HG03103 (cell line): ENCODE measurements at regions not wholly inside any gene's neighbourhood (a gene's known extent, or its start where the extent isn't known, plus 50 kb on each side); places are given as distances from the start of the nearest gene placed in this dataset.
"Not testable (repeated sequence)": the region's sequence is repeated elsewhere in the genome, so short reads cannot be mapped to it uniquely, and the experiment has no call there.

Experiments
- ATAC-seq: cut with Tn5 transposase; IDR thresholded peaks from one replicate; pipeline ENCODE4 v1.9.1; 2021; ENCODE audit warnings: low read depth; ENCODE audit not compliant: unreplicated experiment

DNA sequence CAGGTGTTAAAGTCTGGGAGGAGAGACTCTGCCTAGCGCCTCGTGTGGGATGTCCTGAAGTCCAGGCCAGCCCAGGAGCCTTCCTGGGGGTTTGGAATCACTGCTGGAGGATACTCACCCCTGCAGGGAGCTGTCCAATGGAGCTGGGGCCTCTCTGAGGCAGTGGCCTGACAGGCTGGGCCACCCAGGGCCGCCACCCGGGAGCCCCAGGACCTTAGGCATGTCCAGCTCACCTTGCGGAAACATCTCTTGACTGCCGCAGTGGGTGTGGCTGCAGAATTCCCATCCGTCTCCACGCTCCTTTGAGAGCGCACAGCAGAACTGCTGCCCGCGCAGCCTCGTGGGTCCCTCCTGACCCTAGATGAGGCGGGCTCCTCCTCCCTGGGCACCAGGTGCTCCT lies 214.0 kb upstream of the SGCG start:
- not testable (repeated sequence) for ATAC-seq

DNA sequence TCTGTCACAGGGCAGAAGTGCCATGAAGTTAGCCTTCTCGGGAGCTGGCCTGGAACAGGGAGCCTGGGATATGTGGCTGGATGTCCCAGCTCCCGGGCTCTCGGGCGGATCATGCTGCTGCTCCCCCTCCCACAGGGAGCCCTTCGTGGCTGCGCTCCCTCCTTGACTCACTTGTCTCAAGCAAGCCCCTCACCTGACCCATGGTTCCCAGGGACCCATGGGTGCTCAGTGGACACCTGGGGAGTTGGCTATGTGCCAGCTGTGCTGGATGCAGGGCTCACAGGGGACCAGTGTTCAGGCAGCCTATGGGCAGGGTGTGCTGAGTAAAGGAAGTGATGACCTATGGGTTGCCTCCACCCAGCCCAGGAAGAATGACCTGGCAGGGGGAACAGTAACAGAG lies 213.1 kb upstream of the SGCG start:
- no peak for ATAC-seq

DNA sequence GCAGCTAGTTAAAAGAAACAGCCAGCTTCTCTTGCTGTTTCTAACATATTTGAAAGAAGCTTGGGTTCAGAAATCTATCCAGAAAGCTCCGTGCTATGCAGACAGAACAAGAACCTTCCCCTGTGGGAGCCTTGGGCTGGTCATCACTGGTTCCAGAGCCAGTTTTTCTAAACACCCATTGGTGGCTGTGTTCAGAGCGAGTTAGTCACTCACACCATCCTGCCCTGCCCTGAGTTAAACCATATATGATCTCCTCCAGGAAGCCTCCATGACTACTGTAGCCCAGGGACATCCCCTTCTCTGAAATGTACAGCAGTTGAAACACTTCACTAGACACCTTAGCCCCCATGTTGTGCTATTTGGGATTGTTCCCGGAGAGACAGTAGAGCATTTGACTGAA lies 200.8 kb upstream of the SGCG start:
- ATAC-seq: no peak

DNA sequence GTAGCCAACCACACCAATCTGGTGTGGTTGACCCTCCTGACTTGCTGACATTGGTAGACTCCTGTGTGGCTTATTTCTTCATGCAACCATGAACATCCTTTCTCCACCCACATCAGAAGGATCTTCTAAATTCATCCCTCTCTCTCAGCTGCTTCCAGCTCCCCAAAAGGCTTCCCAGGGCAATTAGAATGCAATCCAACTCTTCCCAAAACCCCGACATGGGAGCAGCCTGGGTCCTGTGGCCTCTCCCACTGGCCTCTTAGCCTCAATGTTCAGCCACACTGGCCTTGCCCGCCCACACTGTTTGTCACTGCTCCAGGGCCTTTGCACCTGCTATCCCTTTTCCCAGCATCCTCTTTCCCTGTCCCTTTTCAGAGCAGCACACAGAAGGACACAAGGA lies 199.8 kb upstream of the SGCG start:
- ATAC-seq: no peak

DNA sequence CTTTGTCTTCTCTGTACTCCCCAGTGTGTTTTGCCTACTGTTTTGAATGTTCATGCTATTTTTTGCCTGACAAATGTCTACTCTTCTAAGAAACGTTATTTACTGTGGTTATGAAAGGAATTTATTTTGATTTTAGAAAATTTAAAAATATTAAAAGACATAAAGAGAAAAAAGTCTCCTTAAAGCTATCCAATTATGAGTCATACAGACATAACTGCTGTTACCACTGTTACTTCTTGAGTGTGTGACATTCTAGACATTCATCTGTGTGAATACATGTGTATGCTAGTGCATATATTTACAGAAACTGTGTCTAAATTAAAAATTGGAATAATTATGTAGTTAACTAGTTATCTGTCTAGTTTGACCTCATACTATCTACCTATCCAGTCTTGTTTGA lies 187.6 kb upstream of the SGCG start:
- no peak for ATAC-seq

DNA sequence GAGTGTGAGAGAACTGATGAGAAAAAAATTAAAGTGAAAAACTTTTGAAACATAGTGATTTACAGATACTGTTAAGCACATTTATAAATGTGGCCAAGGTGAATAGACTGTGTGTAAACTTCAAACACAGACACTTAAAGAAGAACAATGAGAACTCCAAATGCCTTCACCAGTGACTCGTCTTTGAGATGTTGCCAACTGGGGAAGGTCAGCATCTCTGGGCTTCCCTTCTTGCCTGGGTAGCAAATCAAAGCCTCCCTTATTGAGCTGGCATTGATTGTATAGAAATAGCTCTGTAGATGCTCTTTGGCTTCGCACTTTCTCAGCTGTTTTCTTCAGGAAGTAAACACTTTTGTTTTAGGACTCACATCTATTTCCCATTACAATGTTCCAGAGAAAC lies 177.3 kb upstream of the SGCG start:
- ATAC-seq: no peak

DNA sequence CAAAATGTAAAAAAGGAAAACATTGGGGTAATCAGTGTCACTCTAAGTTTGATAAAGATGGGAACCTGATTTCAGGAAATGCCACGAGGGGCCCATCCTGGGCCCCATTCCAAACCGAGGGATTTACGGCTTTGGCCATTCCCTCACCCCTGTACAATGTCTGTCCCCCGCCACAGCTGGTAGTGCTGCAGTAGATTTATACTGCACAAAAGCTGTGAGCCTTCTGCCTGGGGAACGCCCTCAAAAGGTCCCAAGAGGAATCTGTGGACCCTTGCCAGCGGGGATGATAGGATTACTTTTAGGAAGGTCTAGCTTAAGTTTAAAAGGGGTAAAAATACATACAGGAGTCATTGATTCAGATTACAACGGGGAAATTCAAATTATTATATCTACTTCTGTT lies 173.4 kb upstream of the SGCG start:
- ATAC-seq: no peak

DNA sequence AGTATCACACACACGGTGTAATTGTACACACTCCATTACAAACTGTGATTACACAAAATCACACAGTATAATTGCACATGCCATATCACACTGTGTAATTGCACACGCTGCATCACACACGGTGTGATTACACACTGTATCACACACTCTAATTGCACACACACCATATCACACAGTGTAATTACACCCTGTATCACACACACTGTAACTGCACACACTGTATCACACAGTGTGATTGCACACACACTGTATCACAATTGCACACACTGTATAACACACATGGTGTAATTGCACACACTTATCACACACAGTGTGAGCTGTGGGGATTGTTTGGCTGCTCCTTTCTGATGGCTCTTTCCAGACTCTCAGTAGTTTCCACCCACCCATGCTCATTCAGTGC lies 162.6 kb upstream of the SGCG start:
- no peak for ATAC-seq

DNA sequence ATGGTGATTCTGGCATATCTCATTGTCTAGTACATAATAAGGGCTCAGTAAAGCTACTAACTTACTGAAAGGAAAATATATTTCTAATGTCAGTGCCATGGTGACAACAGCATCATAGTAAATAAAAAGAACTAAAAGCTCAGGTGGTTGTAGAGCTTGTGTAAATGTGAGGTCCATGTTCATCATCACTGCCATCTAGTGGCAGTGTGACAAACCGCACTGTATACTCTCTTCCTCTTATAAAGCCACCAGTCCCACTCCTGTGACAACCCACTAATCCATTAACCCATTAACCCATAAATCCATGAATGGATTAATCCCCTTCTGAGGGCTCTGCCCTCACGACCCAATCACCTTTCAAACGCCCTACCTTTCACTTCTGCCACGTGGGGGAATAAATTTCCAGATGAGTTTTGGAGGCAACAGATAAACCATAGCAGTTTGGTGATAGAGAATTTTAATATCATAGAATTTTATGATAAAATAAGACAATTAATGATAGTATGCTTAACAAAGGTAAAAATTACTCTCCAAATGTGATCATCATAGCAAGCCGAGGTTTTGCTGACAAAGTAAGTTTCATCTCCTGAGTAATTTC lies 160.4 kb upstream of the SGCG start:
- peak; percentile 85 for ATAC-seq

DNA sequence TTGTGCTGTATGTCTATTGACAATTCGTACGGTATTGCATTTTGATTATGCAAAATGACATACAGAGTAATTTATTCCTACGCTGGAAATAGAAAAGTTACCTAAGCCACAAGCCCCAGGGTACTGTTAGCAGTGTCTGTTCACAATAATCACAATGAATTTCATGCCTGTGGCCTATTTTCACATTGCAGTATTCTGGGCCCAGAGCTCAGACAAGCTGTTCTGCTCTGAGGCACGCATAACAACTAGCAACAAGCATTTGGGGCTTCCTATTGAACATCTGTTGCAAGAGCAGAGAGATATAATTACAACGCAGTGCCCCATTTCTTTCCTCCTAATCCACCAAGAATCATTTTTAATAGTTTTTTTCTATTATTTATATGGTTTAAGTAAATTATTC lies 158.9 kb upstream of the SGCG start:
- no peak for ATAC-seq

DNA sequence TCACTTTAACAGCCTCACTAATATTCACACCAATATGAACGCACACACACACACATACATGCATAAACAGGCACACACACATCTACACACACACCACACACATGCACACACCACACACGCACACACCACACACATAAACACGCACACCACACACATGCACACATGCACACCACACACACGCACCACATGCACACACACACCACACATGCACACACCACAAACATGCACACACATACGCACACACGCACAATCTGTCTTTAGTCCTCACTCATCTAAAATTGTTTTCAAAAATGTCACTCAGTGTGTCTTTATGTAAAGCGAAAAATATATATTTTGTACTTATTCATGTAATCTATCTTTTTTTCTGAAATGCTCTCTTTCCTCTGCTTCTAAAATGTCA lies 158.1 kb upstream of the SGCG start:
- no peak for ATAC-seq

DNA sequence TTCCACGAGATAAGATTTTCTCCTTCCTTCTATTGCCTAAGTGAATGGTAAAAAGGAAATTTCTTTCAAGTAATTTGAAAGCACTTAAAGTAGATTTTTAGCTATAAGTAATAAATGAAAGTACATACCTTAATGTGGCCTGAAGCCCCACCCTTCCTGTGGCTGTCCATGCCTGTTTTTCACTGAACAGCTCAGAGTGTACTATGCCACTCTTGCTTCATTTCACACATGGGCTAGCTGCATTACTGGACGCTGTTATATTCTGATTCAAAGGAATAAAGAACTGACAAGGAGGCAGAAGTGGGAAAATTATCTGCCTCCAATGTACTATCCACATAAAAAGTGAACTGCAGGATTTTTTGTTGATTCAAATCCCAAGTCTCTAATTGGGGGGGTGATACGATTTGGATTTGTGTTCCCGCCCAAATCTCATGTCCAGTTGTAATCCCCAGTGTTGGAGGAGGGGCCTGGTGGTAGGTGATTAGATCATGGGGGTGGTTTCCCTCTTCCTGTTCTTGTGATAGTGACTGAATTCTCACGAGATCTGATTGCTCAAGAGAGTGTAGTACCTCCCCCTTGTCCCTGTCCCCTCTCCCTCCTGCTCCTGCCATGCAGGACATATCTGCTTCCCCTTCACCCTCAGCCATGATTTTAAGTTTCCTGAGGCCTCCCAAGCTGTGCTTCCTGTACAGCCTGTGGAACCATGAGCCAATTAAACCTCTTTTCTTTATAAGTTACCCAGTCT lies 154.7 kb upstream of the SGCG start:
- ATAC-seq: no peak

DNA sequence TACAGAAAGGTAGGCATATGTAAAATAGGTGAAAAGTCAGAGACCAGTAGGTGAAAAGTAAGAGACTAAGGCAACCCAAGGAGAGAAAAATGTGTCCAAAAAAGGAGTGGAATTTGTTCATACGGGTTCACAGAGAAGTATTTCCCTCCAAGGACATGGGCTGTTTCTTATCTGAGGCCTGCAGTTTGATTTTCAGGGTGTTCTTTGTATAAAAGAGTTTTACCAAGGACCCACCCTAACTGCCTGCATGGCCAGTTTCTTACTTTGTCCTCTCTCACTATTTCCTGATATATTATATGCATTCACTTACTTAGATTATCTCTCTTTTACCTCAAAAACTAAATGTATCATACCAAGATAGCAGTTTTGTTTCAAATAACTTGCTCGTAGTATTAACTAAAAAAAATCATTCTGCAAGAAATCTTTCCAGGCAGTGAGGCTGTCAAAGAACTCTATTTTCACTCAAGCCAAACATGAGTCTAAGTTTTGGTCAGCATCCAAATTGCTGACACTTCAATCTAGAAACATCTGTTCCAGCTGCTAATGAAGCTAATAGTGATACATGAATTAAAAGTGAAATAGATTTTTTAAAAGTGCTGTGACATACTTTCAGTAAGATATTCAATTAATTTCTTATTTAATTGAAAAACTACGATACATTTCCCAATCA lies 141.4 kb upstream of the SGCG start:
- ATAC-seq: no peak

DNA sequence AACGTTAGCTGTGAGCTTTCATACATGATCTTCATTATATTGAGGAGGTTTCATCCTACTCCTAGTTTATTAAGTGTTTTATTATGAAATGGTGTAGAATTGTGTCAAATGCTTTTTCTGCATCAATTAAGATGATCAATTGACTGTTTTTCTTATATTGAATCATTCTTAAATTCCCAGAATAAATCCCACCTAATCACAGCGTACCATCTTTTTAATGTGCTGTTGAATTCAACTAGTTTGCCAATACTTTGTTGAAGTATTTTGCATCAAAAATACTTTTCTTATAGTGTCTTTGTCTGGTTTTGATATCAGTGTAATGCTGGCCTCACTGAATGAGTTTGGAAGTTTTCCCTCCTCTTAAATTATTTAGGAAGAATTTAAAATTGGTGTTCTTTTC lies 138.6 kb upstream of the SGCG start:
- ATAC-seq: no peak

DNA sequence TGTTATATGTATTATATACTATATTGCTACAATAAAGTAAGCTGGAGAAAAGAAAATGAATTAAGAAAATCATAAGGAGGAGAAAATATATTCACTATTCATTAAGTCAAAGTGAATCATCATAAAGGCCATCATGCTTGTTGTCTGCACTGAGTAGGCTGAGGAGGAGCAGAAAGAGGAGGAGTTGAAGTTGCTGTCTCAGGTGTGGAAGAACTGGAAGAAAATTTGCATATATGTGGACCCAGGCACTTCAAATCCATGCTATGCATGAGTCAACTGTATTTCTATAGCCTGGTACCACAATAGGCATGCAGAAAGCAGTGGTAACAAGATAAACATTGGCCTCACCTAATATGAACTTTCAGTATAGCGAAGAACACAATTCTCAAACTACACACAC lies 135.9 kb upstream of the SGCG start:
- no peak for ATAC-seq

DNA sequence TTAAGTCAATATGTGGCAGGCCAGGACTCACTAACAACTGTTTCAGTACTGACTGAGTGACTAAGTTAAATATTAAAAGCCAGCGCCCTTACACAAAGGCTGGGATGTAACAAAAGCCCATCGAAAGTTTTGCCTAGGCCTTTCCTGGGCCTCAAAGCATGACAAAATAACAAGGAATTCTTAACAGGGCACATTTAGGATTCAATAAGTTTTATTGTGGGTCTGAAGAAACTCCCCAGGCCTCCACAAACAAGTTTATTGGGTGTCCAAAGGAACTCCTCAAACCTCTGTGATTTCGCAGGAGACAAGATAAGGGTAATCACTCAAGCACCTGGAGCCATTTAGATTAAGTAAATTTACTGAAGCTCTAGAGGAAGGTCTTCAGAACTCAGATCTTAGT lies 130.7 kb upstream of the SGCG start:
- no peak for ATAC-seq

DNA sequence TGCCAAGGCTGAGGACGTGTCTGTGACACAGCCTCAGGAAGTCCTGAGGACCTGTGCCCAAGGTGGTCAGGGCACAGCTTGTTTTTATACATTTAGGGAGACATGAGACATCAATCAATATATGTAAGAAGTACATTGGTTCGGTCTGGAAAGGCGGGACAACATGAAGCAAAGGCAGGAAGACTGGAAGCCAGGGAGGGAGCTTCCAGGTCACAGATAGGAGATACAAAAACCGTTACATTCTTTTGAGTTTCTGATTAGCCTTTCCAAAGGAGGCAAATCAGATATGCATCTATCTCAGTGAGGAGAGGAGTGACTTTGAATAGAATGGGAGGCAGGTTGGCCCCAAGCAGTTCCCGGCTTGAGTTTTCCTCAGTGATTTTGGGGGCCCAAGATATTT lies 127.1 kb upstream of the SGCG start:
- ATAC-seq: not testable (repeated sequence)

DNA sequence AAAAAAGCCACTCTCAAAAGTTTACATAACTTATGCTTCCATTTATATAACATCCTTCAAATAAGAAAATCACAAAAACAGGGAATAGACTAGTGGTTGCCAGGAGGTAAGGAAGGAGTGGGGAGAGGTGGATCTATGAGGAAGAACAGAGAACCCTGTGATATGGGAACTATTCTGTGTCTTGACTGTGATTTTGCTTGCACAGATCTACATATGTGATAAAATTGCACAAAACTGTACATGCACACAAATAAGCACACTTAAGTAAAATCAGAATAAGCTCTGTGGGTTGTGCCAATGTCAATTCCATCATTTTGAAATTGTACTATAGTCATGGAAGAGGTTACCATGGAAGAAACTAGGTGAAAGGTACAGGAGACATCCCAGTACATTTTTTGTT lies 121.6 kb upstream of the SGCG start:
- ATAC-seq: no peak

DNA sequence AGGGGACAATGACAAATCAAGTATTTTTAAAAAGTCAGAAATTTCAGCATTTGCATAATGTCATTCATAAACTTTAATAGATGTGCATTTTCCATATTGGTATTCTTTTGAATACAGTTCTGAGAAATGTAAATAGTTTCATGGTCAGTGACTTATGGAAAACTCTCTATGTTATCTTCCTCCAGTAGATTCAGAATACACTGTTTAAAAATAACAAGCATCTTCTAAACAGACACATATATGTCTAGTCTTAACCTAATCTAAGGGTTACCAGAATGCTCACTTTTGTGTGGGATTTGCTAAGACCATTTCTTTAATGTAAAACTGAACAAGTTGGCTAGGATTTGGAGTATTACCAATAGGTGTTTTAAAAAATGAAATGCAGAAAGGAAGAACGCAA lies 119.8 kb upstream of the SGCG start:
- ATAC-seq: no peak

DNA sequence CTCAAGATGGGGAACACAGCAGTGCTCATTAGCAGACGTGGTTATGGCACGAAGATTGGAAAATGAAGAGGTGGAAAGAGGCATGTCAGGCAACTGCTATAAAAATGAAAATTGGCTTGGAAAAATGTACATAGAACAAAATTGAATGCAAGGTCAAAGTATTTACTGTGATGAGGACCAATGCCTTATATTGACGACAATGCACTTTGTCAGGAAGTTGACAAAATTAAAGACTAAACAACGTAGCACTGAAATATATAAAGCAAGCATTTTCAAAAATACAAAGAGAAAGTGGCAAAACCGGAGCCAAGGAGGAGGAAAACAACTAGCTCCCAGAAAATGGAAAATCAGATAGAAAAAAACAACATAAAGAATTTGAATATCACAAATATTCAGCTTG lies 113.7 kb upstream of the SGCG start:
- no peak for ATAC-seq

DNA sequence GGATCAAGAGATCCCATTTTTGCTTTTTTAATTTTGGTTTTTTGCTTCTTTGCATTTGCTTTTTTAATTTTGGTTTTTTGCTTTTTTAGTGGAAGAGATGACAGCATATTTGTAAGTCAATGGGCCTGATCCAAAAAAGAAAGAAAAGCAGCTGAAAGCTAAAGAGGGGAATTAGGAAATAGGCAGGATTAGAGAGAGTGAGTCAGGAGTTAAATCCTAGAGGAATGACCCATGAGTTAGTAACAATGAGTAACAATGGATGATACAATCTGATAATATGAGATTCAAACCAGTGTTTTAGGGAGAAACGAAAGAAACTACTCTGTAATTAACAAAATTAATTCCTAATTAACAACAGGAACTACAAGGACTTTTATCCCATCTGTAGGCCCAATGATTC lies 111.2 kb upstream of the SGCG start:
- ATAC-seq: no peak
